BJ (cell line): ENCODE measurements at regions not wholly inside any gene's neighbourhood (a gene's known extent, or its start where the extent isn't known, plus 50 kb on each side); places are given as distances from the start of the nearest gene placed in this dataset.
"Not testable (repeated sequence)": the region's sequence is repeated elsewhere in the genome, so short reads cannot be mapped to it uniquely, and the experiment has no call there.

Source experiments
- CTCF ChIA-PET: fragments of 350-600 bp; formaldehyde crosslinking; extraction: SDS; loops from one replicate; lab custom pipeline; 2021; ENCODE audit warnings: antibody characterized with exemption, inconsistent platforms; lab: Yijun Ruan, JAX
- POLR2A ChIA-PET: fragments of 300-600 bp; sonication (Branson Sonifier 250); formaldehyde crosslinking; extraction: SDS; loops from one replicate; lab custom pipeline; 2021; ENCODE audit warnings: antibody characterized with exemption; lab: Charles Lee
- DNase-seq: peaks from one replicate; pipeline ENCODE4 v3.0.0-alpha.2; 2011; ENCODE audit warnings: low read depth
- H3K27me3 ChIP-seq: 2 replicates; pipeline ENCODE4 v1.6.0; 2011; ENCODE audit warnings: low read length; ENCODE audit not compliant: control insufficient read depth, insufficient read depth
- H3K36me3 ChIP-seq: 2 replicates; pipeline ENCODE4 v1.5.1; 2011; ENCODE audit warnings: low read length; ENCODE audit not compliant: control insufficient read depth, insufficient read depth
- H3K4me3 ChIP-seq: 2 replicates; pipeline ENCODE4 v1.5.1; 2011; ENCODE audit warnings: low read depth, mild to moderate bottlenecking, control low read depth, low read length
- CTCF ChIP-seq: IDR thresholded peaks from 2 replicates; pipeline ENCODE4 v1.5.1; 2011; ENCODE audit warnings: low read depth, mild to moderate bottlenecking, control low read depth, inconsistent platforms, low read length, moderate library complexity; ENCODE audit not compliant: insufficient read depth

GRCh38 chr7:55731931-55732330 lies 130.6 kb downstream of the SEPTIN14 start:
- CTCF ChIA-PET: no interaction called here
- POLR2A ChIA-PET: no interaction called here

GRCh38 chr7:55730197-55730596 lies 132.4 kb downstream of the SEPTIN14 start:
- ChIA-PET CTCF (interaction anchor here (0.6 kb wide), 1 partner anchor 450 kb away, joined by 3 read pairs; no protein-coding TSS in a partner anchor), POLR2A (no interaction called here)
- no peak overlapping the region for H3K4me3 ChIP-seq
- H3K27me3 ChIP-seq: no peaks in the 10 kb centered on the region
- DNase-seq: no peak
- H3K36me3 ChIP-seq: no peaks in the 10 kb centered on the region
- no peak for TF ChIP-seq CTCF

More at GRCh38 chr7:55731931-55732330, 130.6 kb downstream of the SEPTIN14 start:
- no peak overlapping the region for H3K4me3 ChIP-seq
- H3K27me3 ChIP-seq: no peaks in the 10 kb centered on the region
- DNase-seq: no peak
- no peaks in the 10 kb centered on the region for H3K36me3 ChIP-seq
- TF ChIP-seq CTCF: no peak

- DNase-seq: no peak
- no peaks in the 10 kb centered on the region for H3K27me3 ChIP-seq
- H3K4me3 ChIP-seq: no peak overlapping the region
- CTCF ChIA-PET: interaction anchor here (1.7 to 2.9 kb wide), 2 partner anchors 78 to 82 kb away, joined by 5 to 10 read pairs; no protein-coding TSS in a partner anchor
- POLR2A ChIA-PET: no interaction called here
- TF ChIP-seq CTCF: no peak
- H3K36me3 ChIP-seq: no peaks in the 10 kb centered on the region
Observed at GRCh38 chr7:55723621-55723941, 139.0 kb downstream of the SEPTIN14 start.

- DNase-seq, H3K27me3 ChIP-seq, H3K4me3 ChIP-seq, H3K36me3 ChIP-seq, POLR2A ChIA-PET: not testable (repeated sequence)
- CTCF ChIA-PET: interaction anchor here (0.9 to 2.9 kb wide), 3 partner anchors 77 to 83 kb away, joined by 4 to 10 read pairs (median 5); no protein-coding TSS in a partner anchor
- peak; percentile 32 for TF ChIP-seq CTCF
Observed at GRCh38 chr7:55722874-55723620, 139.5 kb downstream of the SEPTIN14 start.

- H3K27me3 ChIP-seq, H3K36me3 ChIP-seq, H3K4me3 ChIP-seq, POLR2A ChIA-PET, DNase-seq: not testable (repeated sequence)
- CTCF ChIA-PET: interaction anchor here (0.7 kb wide), 1 partner anchor 80 kb away, joined by 3 read pairs; no protein-coding TSS in a partner anchor
Observed at GRCh38 chr7:55721004-55721403, 141.5 kb downstream of the SEPTIN14 start.

- CTCF ChIA-PET, H3K36me3 ChIP-seq, H3K4me3 ChIP-seq, DNase-seq, H3K27me3 ChIP-seq, POLR2A ChIA-PET: not testable (repeated sequence)
Observed at GRCh38 chr7:55715247-55715867, 143.1 kb upstream of the VOPP1 start.

GRCh38 chr7:55714370-55714769 lies 142.1 kb upstream of the VOPP1 start:
- H3K4me3 ChIP-seq, CTCF ChIA-PET, H3K27me3 ChIP-seq, POLR2A ChIA-PET, DNase-seq, H3K36me3 ChIP-seq: not testable (repeated sequence)

- H3K27me3 ChIP-seq, POLR2A ChIA-PET, DNase-seq, H3K4me3 ChIP-seq, H3K36me3 ChIP-seq, CTCF ChIA-PET: not testable (repeated sequence)
Observed at GRCh38 chr7:55710312-55710711, 138.0 kb upstream of the VOPP1 start.

- POLR2A ChIA-PET, H3K27me3 ChIP-seq, H3K4me3 ChIP-seq, H3K36me3 ChIP-seq: not testable (repeated sequence)
- CTCF ChIA-PET: interaction anchor here (0.6 kb wide), 1 partner anchor 79 kb away, joined by 4 read pairs; no protein-coding TSS in a partner anchor
- DNase-seq: peak; percentile 56
Observed at GRCh38 chr7:55708028-55708427, 135.7 kb upstream of the VOPP1 start.
